HUES48 (cell line): ENCODE measurements at regions not wholly inside any gene's neighbourhood (a gene's known extent, or its start where the extent isn't known, plus 50 kb on each side); places are given as distances from the start of the nearest gene placed in this dataset.
"Not testable (repeated sequence)": the region's sequence is repeated elsewhere in the genome, so short reads cannot be mapped to it uniquely, and the experiment has no call there.

ENCODE experiments used
- H3K27ac ChIP-seq: one replicate; pipeline ENCODE4 v1.7.0; 2013; ENCODE audit warnings: low read depth, low read length, inconsistent platforms
- H3K27me3 ChIP-seq: 2 replicates; pipeline ENCODE4 v1.6.1; 2013; ENCODE audit warnings: mild to moderate bottlenecking, low read length; ENCODE audit not compliant: control insufficient read depth, insufficient read depth
- H3K36me3 ChIP-seq: 2 replicates; pipeline ENCODE4 v1.6.1; 2013; ENCODE audit warnings: low read length; ENCODE audit not compliant: control insufficient read depth, insufficient read depth
- H3K4me1 ChIP-seq: 2 replicates; pipeline ENCODE4 v1.6.1; 2013; ENCODE audit warnings: mild to moderate bottlenecking, low read length; ENCODE audit not compliant: control insufficient read depth, insufficient read depth
- H3K4me3 ChIP-seq: 2 replicates; pipeline ENCODE4 v1.5.1; 2013; ENCODE audit warnings: mild to moderate bottlenecking, low read depth, low read length
- H3K9ac ChIP-seq: 2 replicates; pipeline ENCODE4 v1.6.1; 2013; ENCODE audit warnings: mild to moderate bottlenecking, low read depth, low read length, moderate library complexity
- H3K9me3 ChIP-seq: 2 replicates; pipeline ENCODE4 v1.6.1; 2013; ENCODE audit warnings: low read length; ENCODE audit not compliant: control insufficient read depth, insufficient read depth

DNA sequence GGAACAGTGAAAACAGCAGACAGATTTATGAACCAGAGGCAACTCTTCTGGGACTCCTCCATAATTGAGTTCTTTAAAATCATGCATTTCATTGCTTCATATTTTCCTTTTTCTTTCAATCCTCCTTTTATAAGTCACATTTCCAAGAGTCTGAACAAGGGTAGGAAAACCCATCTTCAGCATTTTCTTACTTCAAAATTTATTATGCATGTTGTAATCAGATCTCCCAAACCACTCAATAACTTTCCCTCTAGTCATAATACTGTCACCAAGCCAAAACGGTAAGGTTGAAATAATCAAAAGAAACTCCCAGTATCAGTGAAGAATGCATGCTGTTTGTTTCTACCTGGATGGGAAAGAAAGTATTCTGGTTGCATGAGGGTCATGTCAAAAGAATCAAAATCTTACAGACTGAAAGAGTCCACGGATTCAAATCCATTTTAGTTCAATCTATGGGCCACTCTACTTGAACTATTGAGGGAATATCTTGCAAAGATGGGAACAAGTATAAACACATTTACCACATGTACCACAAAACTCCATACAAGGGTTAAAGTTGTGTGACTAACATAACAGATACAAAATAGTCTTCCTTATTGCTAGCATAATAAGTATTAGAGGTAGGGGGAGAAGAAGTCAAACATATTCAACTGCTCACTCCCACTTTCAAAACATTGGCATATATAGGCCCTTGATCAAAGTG lies 797.3 kb downstream of the MAT2B start:
- Histone ChIP-seq H3K36me3 (no peaks in the 10 kb centered on the region), H3K4me1 (no peaks in the 10 kb centered on the region), H3K27ac (no peak overlapping the region), H3K9me3 (no peaks in the 10 kb centered on the region), H3K27me3 (no peaks in the 10 kb centered on the region), H3K9ac (no peak overlapping the region), H3K4me3 (no peak overlapping the region)

DNA sequence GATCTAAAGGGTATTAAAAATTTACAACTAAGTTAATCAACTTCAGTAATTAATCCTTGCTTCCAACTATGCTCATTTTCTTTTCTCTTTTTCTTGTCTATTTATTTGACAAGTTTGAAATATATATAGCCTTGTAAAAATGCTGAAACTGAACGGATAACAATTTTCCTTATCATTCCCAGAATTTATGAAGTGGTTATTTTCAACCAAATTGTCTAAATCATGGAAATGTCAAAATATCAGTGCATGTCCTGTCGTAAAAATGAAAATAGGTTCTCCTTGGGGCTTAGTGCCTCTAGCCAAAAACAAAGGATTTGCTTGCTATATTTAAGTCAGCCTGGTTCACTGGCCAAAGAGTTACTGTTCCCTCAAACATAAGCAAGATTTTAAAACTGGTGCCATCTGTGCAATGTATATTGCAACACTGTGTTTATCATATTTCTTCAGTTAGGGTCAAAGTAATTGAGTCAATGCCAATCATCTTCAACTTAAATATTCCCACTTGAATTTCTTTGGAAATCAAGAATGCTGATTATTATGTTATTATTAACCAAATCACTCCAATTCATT lies 798.3 kb downstream of the MAT2B start:
- Histone ChIP-seq H3K36me3 (no peaks in the 10 kb centered on the region), H3K27ac (no peak overlapping the region), H3K27me3 (no peaks in the 10 kb centered on the region), H3K4me1 (no peaks in the 10 kb centered on the region), H3K4me3 (no peak overlapping the region), H3K9me3 (no peaks in the 10 kb centered on the region), H3K9ac (no peak overlapping the region)

DNA sequence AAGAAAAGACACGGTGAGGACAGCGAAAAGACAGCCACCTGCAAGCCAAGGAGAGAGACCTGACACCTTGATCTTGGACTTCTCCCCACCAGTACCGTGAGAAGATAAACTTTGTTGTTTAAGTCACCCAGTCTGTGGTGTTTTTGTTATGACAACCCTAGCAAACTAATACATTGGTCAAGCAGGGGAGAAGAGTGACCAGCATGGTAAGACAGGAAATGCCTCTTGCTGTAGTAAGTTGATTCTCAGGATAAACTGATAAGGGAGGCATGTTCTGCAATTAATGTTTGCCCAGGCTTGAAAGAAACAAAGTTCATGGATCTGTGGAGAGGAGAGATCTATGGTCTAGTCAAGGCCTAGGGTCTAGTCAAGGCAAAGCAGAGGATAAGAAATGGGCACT lies 801.2 kb downstream of the MAT2B start:
- Histone ChIP-seq H3K27ac (no peak overlapping the region), H3K9ac (no peak overlapping the region), H3K4me3 (no peak overlapping the region), H3K27me3 (no peaks in the 10 kb centered on the region), H3K4me1 (no peaks in the 10 kb centered on the region), H3K36me3 (no peaks in the 10 kb centered on the region), H3K9me3 (no peaks in the 10 kb centered on the region)

- Histone ChIP-seq H3K27me3 (no peaks in the 10 kb centered on the region), H3K9me3 (no peaks in the 10 kb centered on the region), H3K4me1 (no peaks in the 10 kb centered on the region), H3K9ac (no peak overlapping the region), H3K27ac (no peak overlapping the region), H3K4me3 (no peak overlapping the region), H3K36me3 (no peaks in the 10 kb centered on the region)
Observed at GRCh38 chr5:164312801-164313200, 807.4 kb downstream of the MAT2B start.

GRCh38 chr5:164317676-164318075 lies 812.3 kb downstream of the MAT2B start:
- H3K9me3 ChIP-seq, result no peaks in the 10 kb centered on the region
- no peaks in the 10 kb centered on the region for H3K36me3 ChIP-seq
- H3K4me1 ChIP-seq, result no peaks in the 10 kb centered on the region
- H3K9ac ChIP-seq, result no peak overlapping the region
- no peaks in the 10 kb centered on the region for H3K27me3 ChIP-seq
- no peak overlapping the region for H3K4me3 ChIP-seq
- no peak overlapping the region for H3K27ac ChIP-seq

GRCh38 chr5:164319161-164319560 lies 813.7 kb downstream of the MAT2B start:
- Histone ChIP-seq H3K36me3 (no peaks in the 10 kb centered on the region), H3K4me1 (no peaks in the 10 kb centered on the region), H3K27ac (no peak overlapping the region), H3K4me3 (no peak overlapping the region), H3K27me3 (no peaks in the 10 kb centered on the region), H3K9me3 (no peaks in the 10 kb centered on the region), H3K9ac (no peak overlapping the region)

- Histone ChIP-seq H3K4me1 (no peaks in the 10 kb centered on the region), H3K4me3 (no peak overlapping the region), H3K27me3 (no peaks in the 10 kb centered on the region), H3K36me3 (no peaks in the 10 kb centered on the region), H3K9ac (no peak overlapping the region), H3K9me3 (peaks cover 11% of the 10 kb centered on the region), H3K27ac (no peak overlapping the region)
Observed at GRCh38 chr5:164324239-164324638, 818.8 kb downstream of the MAT2B start.

DNA sequence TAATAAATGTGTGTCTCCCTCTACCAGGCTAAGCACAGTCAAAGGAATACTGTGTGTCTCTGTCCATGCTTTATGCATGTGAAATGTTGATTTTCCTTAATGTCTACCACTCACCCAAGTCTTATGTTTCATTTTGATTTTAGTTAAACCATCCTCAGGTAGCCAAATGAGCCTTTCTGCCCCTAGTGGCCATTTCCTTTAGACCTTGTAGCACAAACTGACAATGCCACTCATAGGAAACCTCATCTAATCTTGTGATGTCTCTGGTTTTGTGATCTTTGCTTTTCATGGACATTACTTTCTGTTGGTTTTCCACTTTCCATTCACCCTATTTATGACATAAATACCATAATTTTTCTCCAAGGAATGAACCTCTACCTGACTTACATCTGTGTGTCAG lies 820.8 kb downstream of the MAT2B start:
- Histone ChIP-seq H3K9ac (no peak overlapping the region), H3K36me3 (no peaks in the 10 kb centered on the region), H3K27ac (no peak overlapping the region), H3K4me1 (no peaks in the 10 kb centered on the region), H3K4me3 (no peak overlapping the region), H3K9me3 (peaks cover 11% of the 10 kb centered on the region), H3K27me3 (no peaks in the 10 kb centered on the region)

- not testable (repeated sequence) for H3K4me1 ChIP-seq, H3K4me3 ChIP-seq, H3K36me3 ChIP-seq, H3K27ac ChIP-seq, H3K9ac ChIP-seq, H3K27me3 ChIP-seq
- peaks cover 11% of the 10 kb centered on the region for H3K9me3 ChIP-seq
Observed at GRCh38 chr5:164327166-164327565, 821.7 kb downstream of the MAT2B start.

- Histone ChIP-seq H3K4me3 (no peak overlapping the region), H3K27me3 (no peaks in the 10 kb centered on the region), H3K9ac (no peak overlapping the region), H3K27ac (no peak overlapping the region), H3K4me1 (no peaks in the 10 kb centered on the region), H3K36me3 (no peaks in the 10 kb centered on the region), H3K9me3 (0 out of 2 replicates have a peak, but pooled peaks cover 2% of the 10 kb centered on the region)
Observed at GRCh38 chr5:164332349-164333196, 827.2 kb downstream of the MAT2B start.

GRCh38 chr5:164335837-164336236 lies 830.4 kb downstream of the MAT2B start:
- H3K9ac ChIP-seq, result no peak overlapping the region
- H3K27me3 ChIP-seq, result no peaks in the 10 kb centered on the region
- H3K4me1 ChIP-seq, result no peaks in the 10 kb centered on the region
- no peaks in the 10 kb centered on the region for H3K9me3 ChIP-seq
- H3K36me3 ChIP-seq, result no peaks in the 10 kb centered on the region
- H3K4me3 ChIP-seq, result no peak overlapping the region
- H3K27ac ChIP-seq, result no peak overlapping the region
